Globus pallidus (tissue), 1 donor: ENCODE measurements at regions not wholly inside any gene's neighbourhood (a gene's known extent, or its start where the extent isn't known, plus 50 kb on each side); places are given as distances from the start of the nearest gene placed in this dataset.

ENCODE experiments used
- DNase-seq: peaks from one replicate; pipeline ENCODE4 v3.0.0-alpha.2; 2015; ENCODE audit warnings: low spot score

DNA sequence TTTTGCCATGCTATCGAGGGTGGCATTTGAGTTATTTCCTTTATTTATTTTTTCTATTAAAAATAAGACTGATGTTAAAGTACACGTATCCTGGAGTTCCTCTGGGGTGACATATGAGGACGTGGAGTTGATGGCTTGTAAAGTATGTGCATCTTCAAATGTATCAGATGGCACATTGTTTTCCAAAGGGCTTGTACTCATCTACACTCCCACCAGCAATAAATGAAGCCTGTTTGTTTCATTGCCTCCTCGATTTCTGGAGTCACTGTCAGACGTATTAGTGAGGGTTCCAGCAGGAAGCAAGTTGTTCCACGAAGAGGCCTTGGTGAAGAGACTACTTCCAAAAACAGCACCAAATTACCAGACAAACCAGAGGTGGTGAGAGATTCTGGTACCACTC is 423.9 kb downstream of the NPHP4 start:
- no peak for DNase-seq

- no peak for DNase-seq
These were observed 424.4 kb downstream of the NPHP4 start for GRCh38 chr1:5567839-5568238.

- no peak for DNase-seq
These were observed 425.3 kb downstream of the NPHP4 start for GRCh38 chr1:5566924-5567323.

GRCh38 chr1:5565281-5566125 is 426.7 kb downstream of the NPHP4 start:
- no peak for DNase-seq

- DNase-seq = no peak
These were observed 427.5 kb downstream of the NPHP4 start for GRCh38 chr1:5564578-5565257.

DNA sequence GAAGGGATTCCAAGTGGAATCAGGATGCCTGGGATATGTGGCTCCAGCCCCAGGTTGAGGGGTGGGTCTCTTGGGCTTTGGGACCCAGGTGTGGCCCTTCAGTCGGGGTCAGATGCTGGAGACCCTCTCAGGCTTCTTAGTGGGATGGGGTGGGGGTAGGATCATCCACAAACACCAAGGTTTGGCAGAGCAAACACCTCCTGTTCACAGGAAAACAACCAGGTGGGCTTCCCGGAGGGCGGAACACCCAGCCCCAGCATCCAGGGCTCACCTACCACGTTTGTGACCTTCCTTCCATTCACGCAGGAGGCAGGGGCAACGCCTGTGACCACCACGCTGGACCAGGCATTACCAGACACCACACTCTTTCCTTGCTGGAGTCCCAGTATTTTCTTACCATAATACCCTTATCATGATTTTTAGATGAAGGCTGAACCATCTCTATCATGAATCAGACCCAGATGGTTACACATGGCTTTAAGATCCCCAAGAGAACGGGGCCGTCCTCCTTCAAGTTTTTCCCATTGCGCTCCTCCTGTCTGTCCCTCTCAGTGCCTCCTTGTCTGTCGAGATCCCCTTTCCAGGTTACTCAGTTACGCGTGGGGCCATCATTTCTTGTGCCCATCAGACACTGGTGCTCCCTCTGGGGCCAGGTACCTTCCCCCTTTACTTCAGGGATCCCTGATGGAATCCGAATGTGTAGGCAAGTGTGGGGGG is 428.2 kb downstream of the NPHP4 start:
- DNase-seq = no peak

DNA sequence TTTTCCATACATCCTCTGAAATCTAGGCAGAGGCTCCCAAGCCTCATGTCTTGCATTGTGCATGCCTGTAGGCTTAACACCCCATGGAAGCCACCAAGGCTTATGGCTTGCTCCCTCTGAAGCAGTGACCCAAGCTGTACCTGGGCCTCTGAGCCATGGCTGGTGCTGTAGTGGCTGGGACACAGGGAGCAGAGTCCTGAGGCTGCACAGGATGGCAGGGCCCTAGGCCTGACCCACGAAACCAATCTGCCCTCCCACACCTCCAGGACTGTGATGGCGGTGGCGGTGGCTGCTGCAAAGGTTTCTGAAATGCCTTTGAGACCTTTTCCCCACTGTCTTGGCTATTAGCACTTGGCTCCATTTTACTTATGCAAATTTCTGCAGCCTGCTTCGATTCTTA is 429.5 kb downstream of the NPHP4 start:
- no peak for DNase-seq

DNA sequence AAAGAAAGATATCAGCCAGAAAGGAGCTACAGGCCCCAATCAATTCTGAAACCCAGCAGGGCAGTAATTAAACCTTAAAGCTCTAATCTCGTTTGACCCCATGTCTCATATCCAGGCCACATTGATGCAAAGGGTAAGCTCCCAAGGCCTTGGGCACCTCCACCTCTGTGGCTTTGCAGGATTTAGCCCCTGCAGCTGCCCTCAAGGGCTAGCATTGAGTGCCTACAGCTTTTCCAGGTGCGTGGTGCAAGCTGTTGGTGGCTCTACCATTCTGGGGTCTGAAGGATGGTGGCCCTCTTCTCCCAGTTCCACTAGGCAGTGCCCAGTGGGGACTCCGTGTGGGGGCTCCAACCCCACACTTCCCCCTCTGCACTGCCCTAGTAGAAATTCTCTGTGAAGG is 429.9 kb downstream of the NPHP4 start:
- no peak for DNase-seq

GRCh38 chr1:5559078-5559477 is 433.1 kb downstream of the NPHP4 start:
- no peak for DNase-seq

GRCh38 chr1:5555853-5556252 is 436.4 kb downstream of the NPHP4 start:
- DNase-seq = no peak

DNA sequence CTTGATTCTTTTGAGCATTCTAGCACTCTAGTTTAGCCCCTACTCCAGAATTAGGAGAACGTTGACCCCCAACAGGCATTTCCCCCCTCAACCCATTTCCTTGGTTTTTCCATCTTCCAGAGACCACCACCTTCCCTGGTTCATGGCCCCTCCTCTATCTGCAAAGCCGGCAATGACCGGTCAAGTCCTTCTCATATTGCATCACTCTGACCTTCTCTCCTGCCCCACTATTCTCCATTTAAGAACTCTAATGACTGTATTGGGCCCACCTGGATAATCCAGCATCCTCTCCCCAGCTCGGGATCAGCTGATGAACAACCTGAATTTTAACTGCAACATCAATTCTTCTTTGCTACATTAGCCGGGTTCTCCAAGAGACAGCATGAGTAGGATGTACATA is 437.4 kb downstream of the NPHP4 start:
- no peak for DNase-seq

DNA sequence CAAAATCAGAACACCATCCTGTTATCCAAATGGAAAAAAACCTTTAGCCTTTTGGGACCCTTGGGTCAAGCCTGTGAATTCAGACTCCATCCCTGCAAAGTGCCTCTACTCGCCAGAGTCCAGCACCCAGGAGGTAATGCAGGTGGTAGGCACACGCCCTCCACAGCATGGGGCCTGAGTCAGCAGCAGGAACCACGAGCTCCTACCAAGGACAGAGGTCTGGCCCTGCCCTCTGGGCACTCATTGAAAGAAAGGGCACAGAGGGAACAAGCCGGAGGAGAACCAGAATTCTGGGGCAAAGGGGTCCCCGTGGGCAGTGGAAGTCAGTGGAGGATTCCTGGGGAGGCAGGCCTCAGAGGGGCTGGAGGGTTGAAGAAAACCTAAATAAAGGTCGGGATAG is 438.1 kb downstream of the NPHP4 start:
- DNase-seq = no peak

DNA sequence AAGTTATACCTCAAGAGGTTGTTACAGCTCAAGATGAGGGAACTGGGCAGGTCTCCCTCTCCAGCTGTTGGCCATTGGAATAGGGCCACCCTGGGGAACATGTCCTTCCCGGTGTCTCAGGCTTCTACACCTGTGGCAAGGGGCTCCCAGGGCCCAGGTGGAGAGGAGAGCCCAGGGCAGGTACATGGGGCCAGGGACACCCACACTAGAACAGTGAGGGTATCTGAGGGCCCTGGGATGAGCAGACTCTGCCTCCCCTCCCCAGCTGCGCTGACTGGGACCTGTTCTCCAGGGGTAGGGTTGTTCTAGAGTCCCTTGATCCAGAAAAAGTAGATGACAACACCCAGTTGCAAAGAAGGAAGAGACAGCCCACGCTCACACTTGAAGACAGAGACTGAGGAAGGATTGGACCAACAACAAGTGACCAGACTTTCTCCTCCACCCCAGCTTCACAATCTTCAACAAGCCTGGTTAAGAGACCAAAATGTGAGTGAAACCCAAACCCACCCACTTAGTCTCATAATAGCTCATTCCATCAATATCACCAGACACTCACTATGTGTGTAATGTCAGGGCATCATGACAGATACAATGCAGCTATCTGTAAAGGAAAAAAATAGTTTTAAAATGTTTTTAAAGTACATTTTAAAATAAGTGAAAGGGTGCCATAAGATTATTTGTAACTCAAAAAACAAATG is 439.3 kb downstream of the NPHP4 start:
- no peak for DNase-seq

- DNase-seq = no peak
These were observed 440.8 kb downstream of the NPHP4 start for GRCh38 chr1:5551274-5551975.

GRCh38 chr1:5548266-5548665 is 444.0 kb downstream of the NPHP4 start:
- DNase-seq = no peak

GRCh38 chr1:5543235-5543634 is 449.0 kb downstream of the NPHP4 start:
- DNase-seq = no peak

- DNase-seq = no peak
These were observed 459.4 kb downstream of the NPHP4 start for GRCh38 chr1:5532811-5533210.

- no peak for DNase-seq
These were observed 465.2 kb downstream of the NPHP4 start for GRCh38 chr1:5526822-5527551.

GRCh38 chr1:5526385-5526750 is 465.9 kb downstream of the NPHP4 start:
- no peak for DNase-seq

DNA sequence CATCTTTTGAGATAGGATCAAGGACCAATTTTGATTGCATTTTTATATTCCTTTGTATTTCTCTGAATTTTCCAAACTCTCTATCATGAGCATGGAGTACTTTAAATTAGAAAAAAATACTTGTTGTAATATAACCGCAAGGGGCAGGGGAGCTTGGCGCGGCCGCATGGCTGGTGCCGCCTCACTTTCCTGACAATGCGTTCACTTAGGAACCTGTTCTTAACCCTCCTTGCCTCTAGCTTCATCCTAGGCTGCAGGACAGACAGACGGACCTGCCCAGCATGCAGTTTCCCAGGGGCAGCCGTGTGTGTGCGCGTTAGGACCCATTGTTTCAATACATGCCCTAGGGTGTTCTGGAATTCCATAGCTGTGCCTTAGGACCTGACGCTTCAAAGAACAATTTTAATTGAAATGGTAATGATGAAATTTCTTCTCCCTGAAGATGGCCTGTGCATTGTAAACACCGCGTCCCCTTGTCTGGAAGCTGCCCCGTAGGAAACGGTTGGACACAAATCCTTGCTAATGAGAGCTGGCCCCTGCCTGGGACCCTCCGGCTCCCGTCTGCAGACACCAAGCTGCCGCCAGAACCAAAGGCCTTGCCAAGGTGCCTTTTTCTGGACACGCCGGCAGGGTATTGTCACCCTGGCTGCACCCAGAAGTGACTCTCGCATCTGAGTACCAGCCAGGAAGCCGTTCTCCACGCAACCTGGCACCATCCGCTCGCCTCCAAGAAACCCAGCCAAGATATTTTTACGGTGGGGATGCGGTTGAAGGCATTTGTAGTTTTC is 466.4 kb downstream of the NPHP4 start:
- no peak for DNase-seq
